ENCODE measurements at regions not wholly inside any gene's neighbourhood (a gene's known extent, or its start where the extent isn't known, plus 50 kb on each side); places are given as distances from the start of the nearest gene placed in this dataset.
"Not testable (repeated sequence)": the region's sequence is repeated elsewhere in the genome, so short reads cannot be mapped to it uniquely, and the experiment has no call there.

- in situ Hi-C loops (cut with HindIII; ENCODE audit: low sequenced_read_pairs), result no loop called here
- H3K4me3 ChIP-seq (ENCODE audit: low read depth, low read length), result no peak overlapping the region
- peak; percentile 92 for DNase-seq (ENCODE audit: low read depth, low spot score)
- TF ChIP-seq CTCF (IDR thresholded peaks at IDR 0.05; ENCODE audit: low read depth, low read length), result no peak
These were observed 79.2 kb upstream of the ABCA1 start for GRCh38 chr9:105007143-105007542.

GRCh38 chr9:105010089-105010488 lies 82.1 kb upstream of the ABCA1 start:
- in situ Hi-C loops (cut with HindIII; ENCODE audit: low sequenced_read_pairs); DNase-seq (ENCODE audit: low read depth, low spot score); H3K4me3 ChIP-seq (ENCODE audit: low read depth, low read length): not testable (repeated sequence)

- H3K4me3 ChIP-seq (ENCODE audit: low read depth, low read length), result no peak overlapping the region
- DNase-seq (ENCODE audit: low read depth, low spot score), result no peak
- in situ Hi-C loops (cut with HindIII; ENCODE audit: low sequenced_read_pairs), result no loop called here
- TF ChIP-seq CTCF (IDR thresholded peaks at IDR 0.05; ENCODE audit: low read depth, low read length), result no peak
These were observed 94.0 kb upstream of the ABCA1 start for GRCh38 chr9:105021917-105022316.

GRCh38 chr9:105022545-105022944 lies 94.6 kb upstream of the ABCA1 start:
- DNase-seq (ENCODE audit: low read depth, low spot score); in situ Hi-C loops (cut with HindIII; ENCODE audit: low sequenced_read_pairs); H3K4me3 ChIP-seq (ENCODE audit: low read depth, low read length): not testable (repeated sequence)

GRCh38 chr9:105023788-105024187 lies 95.8 kb upstream of the ABCA1 start:
- DNase-seq (ENCODE audit: low read depth, low spot score), result no peak
- no peak for TF ChIP-seq CTCF (IDR thresholded peaks at IDR 0.05; ENCODE audit: low read depth, low read length)
- in situ Hi-C loops (cut with HindIII; ENCODE audit: low sequenced_read_pairs), result no loop called here
- no peak overlapping the region for H3K4me3 ChIP-seq (ENCODE audit: low read depth, low read length)

GRCh38 chr9:105024529-105024928 lies 96.6 kb upstream of the ABCA1 start:
- no peak overlapping the region for H3K4me3 ChIP-seq (ENCODE audit: low read depth, low read length)
- no peak for TF ChIP-seq CTCF (IDR thresholded peaks at IDR 0.05; ENCODE audit: low read depth, low read length)
- DNase-seq (ENCODE audit: low read depth, low spot score), result no peak
- in situ Hi-C loops (cut with HindIII; ENCODE audit: low sequenced_read_pairs), result no loop called here

- in situ Hi-C loops (cut with HindIII; ENCODE audit: low sequenced_read_pairs), result no loop called here
- no peak for TF ChIP-seq CTCF (IDR thresholded peaks at IDR 0.05; ENCODE audit: low read depth, low read length)
- peak; percentile 57 for DNase-seq (ENCODE audit: low read depth, low spot score)
- no peak overlapping the region for H3K4me3 ChIP-seq (ENCODE audit: low read depth, low read length)
These were observed 98.5 kb upstream of the ABCA1 start for GRCh38 chr9:105026451-105026850.

GRCh38 chr9:105027084-105027483 lies 99.1 kb upstream of the ABCA1 start:
- no peak for TF ChIP-seq CTCF (IDR thresholded peaks at IDR 0.05; ENCODE audit: low read depth, low read length)
- no peak for DNase-seq (ENCODE audit: low read depth, low spot score)
- H3K4me3 ChIP-seq (ENCODE audit: low read depth, low read length), result no peak overlapping the region
- in situ Hi-C loops (cut with HindIII; ENCODE audit: low sequenced_read_pairs), result no loop called here

Data from astrocyte of the spinal cord (primary cell).